KOPT-K1 (cell line): ENCODE measurements at regions not wholly inside any gene's neighbourhood (a gene's known extent, or its start where the extent isn't known, plus 50 kb on each side); places are given as distances from the start of the nearest gene placed in this dataset.

Experiments
- H3K27ac ChIP-seq: fragments of 200-600 bp; sonication (generic); 2 replicates; pipeline ENCODE4 v1.5.1; 2016; ENCODE audit warnings: antibody characterized with exemption, mild to moderate bottlenecking, low read depth, low read length; ENCODE audit not compliant: poor library complexity, severe bottlenecking
- H3K36me3 ChIP-seq: fragments of 200-600 bp; sonication (generic); 2 replicates; pipeline ENCODE4 v1.5.1; 2017; ENCODE audit warnings: antibody characterized with exemption, mild to moderate bottlenecking, low read length, moderate library complexity; ENCODE audit not compliant: insufficient read depth
- H3K9me3 ChIP-seq: fragments of 200-600 bp; sonication (generic); 2 replicates; pipeline ENCODE4 v1.5.1; 2017; ENCODE audit warnings: antibody characterized with exemption, low read length, mild to moderate bottlenecking; ENCODE audit not compliant: insufficient read depth, poor library complexity, severe bottlenecking

GRCh38 chr9:106287731-106288130, 575.2 kb upstream of the ZNF462 start:
- Histone ChIP-seq H3K36me3 (no peaks in the 10 kb centered on the region), H3K9me3 (no peaks in the 10 kb centered on the region), H3K27ac (no peak overlapping the region)

- Histone ChIP-seq H3K36me3 (no peaks in the 10 kb centered on the region), H3K27ac (no peak overlapping the region), H3K9me3 (no peaks in the 10 kb centered on the region)
Observed at GRCh38 chr9:106288689-106289088, 574.3 kb upstream of the ZNF462 start.

GRCh38 chr9:106291786-106292185, 571.2 kb upstream of the ZNF462 start:
- H3K27ac ChIP-seq: no peak overlapping the region
- H3K9me3 ChIP-seq: no peaks in the 10 kb centered on the region
- H3K36me3 ChIP-seq: no peaks in the 10 kb centered on the region

GRCh38 chr9:106296426-106296825, 566.5 kb upstream of the ZNF462 start:
- Histone ChIP-seq H3K27ac (no peak overlapping the region), H3K36me3 (no peaks in the 10 kb centered on the region)

GRCh38 chr9:106298997-106299396, 564.0 kb upstream of the ZNF462 start:
- Histone ChIP-seq H3K36me3 (no peaks in the 10 kb centered on the region), H3K27ac (no peak overlapping the region), H3K9me3 (no peaks in the 10 kb centered on the region)

More at GRCh38 chr9:106296426-106296825, 566.5 kb upstream of the ZNF462 start:
- H3K9me3 ChIP-seq: no peaks in the 10 kb centered on the region

GRCh38 chr9:106304401-106304920, 558.5 kb upstream of the ZNF462 start:
- Histone ChIP-seq H3K36me3 (no peaks in the 10 kb centered on the region), H3K9me3 (no peaks in the 10 kb centered on the region), H3K27ac (no peak overlapping the region)

- no peaks in the 10 kb centered on the region for H3K9me3 ChIP-seq
- H3K36me3 ChIP-seq: no peaks in the 10 kb centered on the region
- no peak overlapping the region for H3K27ac ChIP-seq
Observed at GRCh38 chr9:106305428-106306133, 557.4 kb upstream of the ZNF462 start.

- H3K9me3 ChIP-seq: no peaks in the 10 kb centered on the region
- H3K27ac ChIP-seq: no peak overlapping the region
- no peaks in the 10 kb centered on the region for H3K36me3 ChIP-seq
Observed at GRCh38 chr9:106307670-106308069, 555.3 kb upstream of the ZNF462 start.

GRCh38 chr9:106309925-106310324, 553.0 kb upstream of the ZNF462 start:
- Histone ChIP-seq H3K9me3 (no peaks in the 10 kb centered on the region), H3K36me3 (no peaks in the 10 kb centered on the region), H3K27ac (no peak overlapping the region)

GRCh38 chr9:106310782-106311181, 552.2 kb upstream of the ZNF462 start:
- Histone ChIP-seq H3K27ac (no peak overlapping the region), H3K36me3 (no peaks in the 10 kb centered on the region), H3K9me3 (no peaks in the 10 kb centered on the region)

- H3K27ac ChIP-seq: no peak overlapping the region
- no peaks in the 10 kb centered on the region for H3K36me3 ChIP-seq
- no peaks in the 10 kb centered on the region for H3K9me3 ChIP-seq
Observed at GRCh38 chr9:106312906-106313305, 550.1 kb upstream of the ZNF462 start.

GRCh38 chr9:106314476-106314875, 548.5 kb upstream of the ZNF462 start:
- Histone ChIP-seq H3K27ac (no peak overlapping the region), H3K9me3 (no peaks in the 10 kb centered on the region), H3K36me3 (no peaks in the 10 kb centered on the region)

- no peak overlapping the region for H3K27ac ChIP-seq
- H3K36me3 ChIP-seq: no peaks in the 10 kb centered on the region
- no peaks in the 10 kb centered on the region for H3K9me3 ChIP-seq
Observed at GRCh38 chr9:106321394-106322180, 541.4 kb upstream of the ZNF462 start.

- H3K27ac ChIP-seq: no peak overlapping the region
- H3K9me3 ChIP-seq: no peaks in the 10 kb centered on the region
- no peaks in the 10 kb centered on the region for H3K36me3 ChIP-seq
Observed at GRCh38 chr9:106322706-106323245, 540.2 kb upstream of the ZNF462 start.

GRCh38 chr9:106324053-106324585, 538.8 kb upstream of the ZNF462 start:
- Histone ChIP-seq H3K36me3 (no peaks in the 10 kb centered on the region), H3K27ac (no peak overlapping the region), H3K9me3 (no peaks in the 10 kb centered on the region)
